OCI-LY7 (cell line): ENCODE measurements at regions not wholly inside any gene's neighbourhood (a gene's known extent, or its start where the extent isn't known, plus 50 kb on each side); places are given as distances from the start of the nearest gene placed in this dataset.

ENCODE experiments used
- BruUV-seq: library from RNA; stranded (reverse); fragments of 400-500 nt; replicated peaks from 2 replicates; lab custom pipeline; 2021; lab: Mats Ljungman, UMichigan
- CTCF ChIA-PET: fragments of 300-600 bp; sonication (Branson Sonifier 250); formaldehyde crosslinking; loops from one replicate; lab custom pipeline; 2022; ENCODE audit warnings: antibody characterized with exemption; ENCODE audit not compliant: unreplicated experiment; lab: Charles Lee
- POLR2A ChIA-PET: fragments of 300-600 bp; sonication (Branson Sonifier 250); formaldehyde crosslinking; loops from one replicate; lab custom pipeline; 2022; ENCODE audit warnings: antibody characterized with exemption; lab: Charles Lee
- DNase-seq: peaks from one replicate; pipeline ENCODE4 v3.0.0-alpha.2; 2015; ENCODE audit warnings: low spot score
- H2AFZ ChIP-seq: fragments of 200-600 bp; sonication (generic), shearing (Covaris generic); 2 replicates; pipeline ENCODE4 v1.6.1; 2014; ENCODE audit warnings: mild to moderate bottlenecking, antibody characterized with exemption, low read length, moderate library complexity
- H3K27ac ChIP-seq: fragments of 200-600 bp; sonication (generic); 2 replicates; pipeline ENCODE4 v1.5.1; 2014; ENCODE audit warnings: mixed run types, low read depth, mild to moderate bottlenecking, moderate library complexity, low read length, inconsistent platforms; ENCODE audit not compliant: poor library complexity, severe bottlenecking
- H3K36me3 ChIP-seq: fragments of 200-600 bp; sonication (generic); 2 replicates; pipeline ENCODE4 v1.6.1; 2014; ENCODE audit warnings: mild to moderate bottlenecking, antibody characterized with exemption, low read length, moderate library complexity, mixed read lengths; ENCODE audit not compliant: insufficient read depth
- H3K4me1 ChIP-seq: fragments of 200-600 bp; sonication (generic); 2 replicates; pipeline ENCODE4 v1.5.1; 2014; ENCODE audit warnings: mild to moderate bottlenecking, low read length; ENCODE audit not compliant: insufficient read depth, poor library complexity, severe bottlenecking
- H3K4me2 ChIP-seq: fragments of 200-600 bp; sonication (generic); 2 replicates; pipeline ENCODE4 v1.6.1; 2014; ENCODE audit warnings: mild to moderate bottlenecking, low read length
- H3K4me3 ChIP-seq: fragments of 200-600 bp; sonication (generic); 2 replicates; pipeline ENCODE4 v1.5.1; 2014; ENCODE audit warnings: mild to moderate bottlenecking, low read depth, low read length; ENCODE audit not compliant: poor library complexity, severe bottlenecking
- H3K79me2 ChIP-seq: fragments of 200-600 bp; sonication (generic); 2 replicates; pipeline ENCODE4 v1.6.1; 2016; ENCODE audit warnings: low read depth, mild to moderate bottlenecking, low read length, moderate library complexity, mixed read lengths; ENCODE audit not compliant: insufficient read depth
- H3K9me2 ChIP-seq: fragments of 200-600 bp; sonication (generic); 2 replicates; pipeline ENCODE4 v1.6.1; 2016; ENCODE audit warnings: mild to moderate bottlenecking, low read length, mixed read lengths; ENCODE audit not compliant: insufficient read depth
- H3K9me3 ChIP-seq: fragments of 200-600 bp; sonication (generic); 2 replicates; pipeline ENCODE4 v1.6.1; 2014; ENCODE audit warnings: mild to moderate bottlenecking, mixed run types, low read length, mixed read lengths
- H4K20me1 ChIP-seq: fragments of 200-600 bp; sonication (generic); 2 replicates; pipeline ENCODE4 v1.6.1; 2014; ENCODE audit warnings: mild to moderate bottlenecking, antibody characterized with exemption, low read length, moderate library complexity, mixed read lengths; ENCODE audit not compliant: insufficient read depth
- CTCF ChIP-seq: fragments of 200-600 bp; sonication (generic); conservative IDR thresholded peaks from 2 replicates; pipeline ENCODE4 v1.5.1; 2014; ENCODE audit warnings: mild to moderate bottlenecking, antibody characterized with exemption, low read length, moderate library complexity, mixed read lengths
- EZH2phosphoT487 ChIP-seq: fragments of 200-600 bp; sonication (generic); IDR thresholded peaks from 2 replicates; pipeline ENCODE4 v1.6.1; 2018; ENCODE audit warnings: low read depth, borderline replicate concordance, mild to moderate bottlenecking, mixed run types, antibody characterized with exemption, low read length, moderate library complexity, mixed read lengths
- intact Hi-C: fragments of 100-400 bp; cut with micrococcal nuclease; formaldehyde crosslinking; loops from one replicate; pipeline ENCODE4 v1.10.0; 2022; ENCODE audit not compliant: unreplicated experiment

DNA sequence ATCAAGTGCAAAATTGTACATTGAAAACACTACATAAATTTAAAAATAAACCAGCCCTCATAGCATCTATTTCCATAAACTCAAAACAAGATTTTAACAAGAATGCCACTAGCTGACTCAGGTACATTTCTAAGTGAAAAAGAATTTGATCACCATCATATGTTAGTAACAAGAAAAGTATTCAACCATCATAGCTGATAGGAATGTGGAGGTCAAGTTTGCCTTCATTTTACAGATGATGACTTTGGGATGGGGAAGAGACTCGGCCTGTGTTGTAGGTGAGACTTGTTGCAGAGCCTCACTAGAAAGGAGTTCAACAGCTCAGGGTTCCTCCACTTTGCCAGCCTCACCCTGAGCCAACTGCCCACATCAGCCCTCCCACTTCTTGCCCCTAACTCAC, 318.8 kb upstream of the FAM78B start:
- no TSS peak for BruUV-seq

DNA sequence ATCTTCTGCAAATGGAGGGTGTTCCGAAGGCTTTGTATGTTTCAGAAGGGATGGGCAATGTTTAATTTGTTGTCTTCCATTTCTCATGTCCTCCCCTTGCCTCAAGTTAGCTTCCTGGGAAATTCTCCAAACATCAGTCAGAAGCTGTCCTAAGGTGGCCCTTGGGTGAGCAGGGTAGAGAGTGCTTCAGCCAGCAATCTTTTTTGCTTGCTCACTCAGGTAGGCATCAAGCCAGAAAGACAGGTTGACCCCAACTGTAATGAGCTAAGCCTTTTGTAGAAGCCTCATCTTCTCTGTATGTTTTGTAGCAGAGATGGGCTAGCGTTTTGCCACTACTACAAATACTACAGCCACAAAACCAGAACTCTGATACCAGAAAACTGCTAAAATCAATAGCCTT, 321.5 kb upstream of the FAM78B start:
- no peak overlapping the region for H3K27ac ChIP-seq
- DNase-seq: no peak
- H3K4me1 ChIP-seq: peaks cover 6% of the 10 kb centered on the region
- H3K36me3 ChIP-seq: no peaks in the 10 kb centered on the region
- no peaks in the 10 kb centered on the region for H4K20me1 ChIP-seq
- BruUV-seq: no TSS peak
- no peak overlapping the region for H2AFZ ChIP-seq
- H3K9me3 ChIP-seq: no peaks in the 10 kb centered on the region
- CTCF ChIA-PET: no interaction called here
- POLR2A ChIA-PET: no interaction called here
- H3K79me2 ChIP-seq: no peaks in the 10 kb centered on the region
- no peak overlapping the region for H3K4me3 ChIP-seq
- intact Hi-C loops: no loop called here
- H3K9me2 ChIP-seq: no peaks in the 10 kb centered on the region
- no peak overlapping the region for H3K4me2 ChIP-seq
- TF ChIP-seq EZH2phosphoT487: no peak
- no peak for TF ChIP-seq CTCF

More for the DNA sequence above, 318.8 kb upstream of the FAM78B start:
- CTCF ChIA-PET: no interaction called here
- DNase-seq: no peak
- no peak overlapping the region for H3K4me3 ChIP-seq
- POLR2A ChIA-PET: interaction anchor here (0.6 kb wide), 1 partner anchor 22 kb away, joined by 3 read pairs; no protein-coding TSS in a partner anchor
- no peaks in the 10 kb centered on the region for H4K20me1 ChIP-seq
- no peak overlapping the region for H3K4me2 ChIP-seq
- H3K36me3 ChIP-seq: no peaks in the 10 kb centered on the region
- H2AFZ ChIP-seq: no peak overlapping the region
- intact Hi-C loops: no loop called here
- no peak overlapping the region for H3K27ac ChIP-seq
- no peaks in the 10 kb centered on the region for H3K9me3 ChIP-seq
- peaks cover 6% of the 10 kb centered on the region for H3K4me1 ChIP-seq
- TF ChIP-seq CTCF (no peak), EZH2phosphoT487 (no peak)
- no peaks in the 10 kb centered on the region for H3K9me2 ChIP-seq
- H3K79me2 ChIP-seq: no peaks in the 10 kb centered on the region

- Histone ChIP-seq H4K20me1 (no peaks in the 10 kb centered on the region), H3K9me3 (no peaks in the 10 kb centered on the region), H3K4me3 (peak overlapping the region; percentile 64), H3K27ac (no peak overlapping the region), H3K9me2 (no peaks in the 10 kb centered on the region), H2AFZ (peak overlapping the region; percentile 94; the same call in 1 of the 2 replicates), H3K79me2 (no peaks in the 10 kb centered on the region), H3K36me3 (no peaks in the 10 kb centered on the region), H3K4me1 (peaks cover 6% of the 10 kb centered on the region), H3K4me2 (peak overlapping the region; percentile 68; the same call in 1 of the 2 replicates)
- no TSS peak for BruUV-seq
- DNase-seq: no peak
- TF ChIP-seq EZH2phosphoT487: no peak
- TF ChIP-seq CTCF: no peak
- POLR2A ChIA-PET: interaction anchor here (0.5 kb wide), 1 partner anchor 353 kb away, joined by 4 read pairs; no protein-coding TSS in a partner anchor
- CTCF ChIA-PET: no interaction called here
- intact Hi-C loops: no loop called here
These were observed 322.5 kb upstream of the FAM78B start for GRCh38 chr1:166489356-166489669.
